GM12891 (cell line): ENCODE measurements at regions not wholly inside any gene's neighbourhood (a gene's known extent, or its start where the extent isn't known, plus 50 kb on each side); places are given as distances from the start of the nearest gene placed in this dataset.

ENCODE experiments used
- DNase-seq: peaks from one replicate; pipeline ENCODE4 v3.0.0; 2011; ENCODE audit warnings: low spot score; ENCODE audit not compliant: insufficient read length
- FAIRE-seq: peaks from 2 replicates; lab custom pipeline; 2011; peaks lifted over from hg19 to GRCh38; lab: Jason Lieb, UNC
- PAX5 ChIP-seq: IDR thresholded peaks from 2 replicates; pipeline ENCODE4 v1.6.1; 2011; ENCODE audit warnings: low read length, moderate library complexity, mild to moderate bottlenecking; ENCODE audit not compliant: insufficient read depth, severe bottlenecking
- POLR2A ChIP-seq: IDR thresholded peaks from 2 replicates; pipeline ENCODE4 v1.6.1; 2011; ENCODE audit warnings: low read depth, low read length, control low read depth
- POLR2AphosphoS5 ChIP-seq: IDR thresholded peaks from 2 replicates; pipeline ENCODE4 v1.6.1; 2011; ENCODE audit warnings: low read depth, low read length, control low read depth
- POU2F2 ChIP-seq: IDR thresholded peaks from 2 replicates; pipeline ENCODE4 v1.6.1; 2011; ENCODE audit warnings: low read depth, mild to moderate bottlenecking, control low read depth, low read length, moderate library complexity
- SPI1 ChIP-seq: IDR thresholded peaks from 2 replicates; pipeline ENCODE4 v1.6.1; 2011; ENCODE audit warnings: low read depth, low read length, control low read depth
- TAF1 ChIP-seq: IDR thresholded peaks from 2 replicates; pipeline ENCODE4 v1.6.1; 2011; ENCODE audit warnings: low read depth, low read length, control low read depth

DNA sequence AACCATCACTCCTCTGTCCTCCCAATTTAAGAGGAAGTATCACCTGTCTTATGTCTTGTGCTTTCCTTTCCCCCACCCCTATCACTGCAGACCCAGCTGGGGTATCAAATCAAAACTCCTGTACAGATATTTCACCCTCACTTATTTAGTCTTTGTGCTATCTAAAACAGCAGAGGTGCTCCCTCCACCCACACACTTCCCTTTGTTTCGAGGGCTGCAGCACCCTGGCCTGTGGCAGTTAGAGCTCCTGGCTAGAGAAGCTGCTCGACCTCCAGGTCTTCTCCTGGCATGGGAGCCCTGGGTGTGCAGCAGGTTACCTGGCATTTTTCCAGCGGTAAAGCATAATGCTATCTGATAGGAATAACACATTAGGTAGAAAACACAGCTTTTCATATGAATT, 181.4 kb upstream of the BCL6 start:
- FAIRE-seq (no peak), DNase-seq (no peak)
- TF ChIP-seq SPI1: no peak
- no peak for TF ChIP-seq POU2F2
- TF ChIP-seq PAX5: no peak
- no peak for TF ChIP-seq POLR2A
- TF ChIP-seq POLR2AphosphoS5: no peak
- no peak for TF ChIP-seq TAF1

DNA sequence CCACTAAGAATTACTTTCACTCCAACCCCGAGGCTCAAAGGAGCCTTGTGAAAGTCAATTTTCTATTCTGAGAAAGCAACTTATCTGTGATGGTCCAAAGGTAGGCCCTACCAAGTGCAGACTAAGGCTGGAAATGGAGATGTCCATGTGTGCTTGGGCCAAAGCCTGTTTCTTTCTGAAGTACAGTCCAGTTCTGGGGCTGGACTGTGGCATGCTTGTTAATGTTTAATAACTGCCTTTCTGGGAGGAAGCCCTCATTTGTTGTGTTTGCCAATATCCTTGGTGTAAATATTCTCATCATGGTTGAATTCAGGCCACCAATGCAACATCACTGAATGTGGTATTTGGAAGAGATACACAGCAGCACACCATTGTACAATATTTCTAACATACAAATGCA, 182.3 kb upstream of the BCL6 start:
- no peak for FAIRE-seq
- no peak for DNase-seq
- TF ChIP-seq SPI1 (no peak), PAX5 (no peak), POLR2AphosphoS5 (no peak), POU2F2 (no peak), TAF1 (no peak), POLR2A (no peak)

DNA sequence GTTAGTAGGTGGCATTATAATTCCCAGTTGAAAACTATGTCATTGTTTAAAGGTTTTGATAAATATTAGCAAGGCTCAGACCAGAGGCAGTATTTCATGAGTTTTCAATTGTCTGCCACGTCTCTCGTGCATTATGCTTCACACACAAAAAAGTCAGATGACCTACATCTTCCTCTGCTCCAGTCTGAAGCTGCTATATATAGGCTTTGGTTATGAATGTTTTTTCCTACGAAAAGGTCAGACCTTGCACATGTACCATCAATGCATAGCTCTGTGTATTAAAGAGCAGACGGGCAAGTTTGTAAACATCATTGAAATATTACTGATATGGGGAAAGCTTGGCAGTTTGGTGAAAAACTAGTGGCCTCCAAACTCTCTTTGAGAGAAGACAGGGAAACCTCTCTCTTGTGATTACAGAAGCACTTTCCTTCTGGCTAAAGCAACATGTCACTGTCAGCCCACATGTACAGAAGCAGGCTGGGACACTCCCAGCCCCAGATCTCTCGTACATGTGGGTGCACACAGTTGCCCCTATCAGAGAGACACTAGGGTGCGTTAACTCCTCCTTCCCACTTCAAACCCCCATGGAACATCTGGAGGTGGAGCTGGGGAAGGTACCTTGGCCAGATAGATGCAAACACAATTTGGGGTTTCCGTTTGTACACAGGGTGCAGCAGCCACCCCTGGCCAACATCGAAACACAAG, 184.0 kb upstream of the BCL6 start:
- DNase-seq: no peak
- TF ChIP-seq TAF1 (no peak), PAX5 (no peak), SPI1 (no peak), POLR2AphosphoS5 (no peak), POLR2A (no peak), POU2F2 (no peak)
- no peak for FAIRE-seq

DNA sequence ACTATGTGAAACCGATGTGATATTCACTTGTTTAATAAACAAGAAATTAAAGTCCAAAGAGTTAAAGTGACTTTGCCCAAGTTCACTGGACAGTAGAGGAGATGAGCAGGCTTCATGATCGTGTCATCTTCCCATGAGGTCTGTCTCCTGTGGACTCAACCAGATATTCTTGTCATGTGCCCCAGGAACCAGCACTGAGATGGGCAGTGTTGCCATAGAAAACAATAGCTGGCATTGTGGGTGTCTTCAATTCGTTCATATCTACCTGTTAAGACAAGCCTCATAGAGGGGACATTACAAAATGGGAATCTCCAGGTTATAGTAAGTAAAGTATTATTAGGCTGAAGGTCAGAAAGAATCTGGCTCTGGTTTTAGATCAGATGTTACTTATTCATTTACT, 184.8 kb upstream of the BCL6 start:
- DNase-seq (no peak), FAIRE-seq (no peak)
- no peak for TF ChIP-seq POLR2A
- no peak for TF ChIP-seq POLR2AphosphoS5
- no peak for TF ChIP-seq PAX5
- TF ChIP-seq SPI1: no peak
- no peak for TF ChIP-seq POU2F2
- TF ChIP-seq TAF1: no peak

GRCh38 chr3:187931101-187931500, 185.8 kb upstream of the BCL6 start:
- TF ChIP-seq SPI1: no peak
- no peak for TF ChIP-seq TAF1
- no peak for TF ChIP-seq PAX5
- no peak for TF ChIP-seq POU2F2
- no peak for TF ChIP-seq POLR2A
- no peak for TF ChIP-seq POLR2AphosphoS5
- DNase-seq (no peak), FAIRE-seq (no peak)

GRCh38 chr3:187931770-187932278, 186.6 kb upstream of the BCL6 start:
- no peak for DNase-seq

GRCh38 chr3:187932530-187932929, 187.3 kb upstream of the BCL6 start:
- no peak for DNase-seq
- FAIRE-seq: peak; percentile 93
- no peak for TF ChIP-seq POU2F2
- TF ChIP-seq SPI1: no peak
- TF ChIP-seq POLR2AphosphoS5: no peak
- no peak for TF ChIP-seq TAF1
- TF ChIP-seq POLR2A: no peak
- no peak for TF ChIP-seq PAX5

More at GRCh38 chr3:187931770-187932278, 186.6 kb upstream of the BCL6 start:
- no peak for TF ChIP-seq POU2F2
- TF ChIP-seq POLR2AphosphoS5: no peak
- no peak for TF ChIP-seq PAX5
- TF ChIP-seq TAF1: no peak
- TF ChIP-seq SPI1: no peak
- no peak for TF ChIP-seq POLR2A
- no peak for FAIRE-seq

- DNase-seq (peak; percentile 30), FAIRE-seq (peak; percentile 89)
- TF ChIP-seq PAX5: peak; percentile 35
- TF ChIP-seq TAF1: no peak
- TF ChIP-seq POU2F2: peak; percentile 56; the same call in 1 of the 2 replicates
- no peak for TF ChIP-seq POLR2A
- peak; percentile 98 for TF ChIP-seq SPI1
- no peak for TF ChIP-seq POLR2AphosphoS5
These were observed 190.4 kb upstream of the BCL6 start for GRCh38 chr3:187935623-187936156.

- FAIRE-seq (no peak), DNase-seq (no peak)
- no peak for TF ChIP-seq TAF1
- TF ChIP-seq POU2F2: no peak
- TF ChIP-seq PAX5: no peak
- TF ChIP-seq SPI1: no peak
- TF ChIP-seq POLR2AphosphoS5: no peak
- TF ChIP-seq POLR2A: no peak
These were observed 191.4 kb upstream of the BCL6 start for GRCh38 chr3:187936676-187937075.

DNA sequence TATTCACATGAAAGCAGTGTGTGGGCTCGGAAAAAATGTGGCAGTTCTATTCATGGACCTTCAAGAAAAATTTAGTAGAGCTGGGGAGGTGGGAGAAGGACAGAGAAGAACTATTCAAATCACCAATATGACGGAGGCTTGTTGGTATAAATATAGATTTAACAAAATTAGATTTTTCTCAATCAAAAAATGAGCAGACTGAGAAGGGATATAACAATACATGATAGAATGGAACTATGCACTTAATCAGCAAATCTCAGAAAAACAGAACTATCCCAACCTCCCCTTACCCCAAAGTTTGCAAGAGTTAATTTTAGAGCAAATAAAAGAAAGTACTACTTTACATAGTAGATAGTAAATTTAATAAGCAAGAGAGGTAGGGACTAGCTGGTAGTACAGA, 194.6 kb upstream of the BCL6 start:
- DNase-seq (no peak), FAIRE-seq (no peak)
- TF ChIP-seq POU2F2: no peak
- TF ChIP-seq POLR2AphosphoS5: no peak
- no peak for TF ChIP-seq PAX5
- no peak for TF ChIP-seq TAF1
- no peak for TF ChIP-seq SPI1
- no peak for TF ChIP-seq POLR2A
